GM10266 (cell line): ENCODE measurements at regions not wholly inside any gene's neighbourhood (a gene's known extent, or its start where the extent isn't known, plus 50 kb on each side); places are given as distances from the start of the nearest gene placed in this dataset.

Experiments used
- DNase-seq: peaks from one replicate; pipeline ENCODE4 v3.0.0; 2012; ENCODE audit errors: extremely low spot score
- TF ChIP-seq, protein P1 (sequence below): IDR thresholded peaks from 2 replicates; pipeline ENCODE4 v1.5.1; 2012; ENCODE audit warnings: mild to moderate bottlenecking, low read depth; ENCODE audit not compliant: control insufficient read depth, insufficient read depth; ENCODE audit errors: missing control alignments

DNA sequence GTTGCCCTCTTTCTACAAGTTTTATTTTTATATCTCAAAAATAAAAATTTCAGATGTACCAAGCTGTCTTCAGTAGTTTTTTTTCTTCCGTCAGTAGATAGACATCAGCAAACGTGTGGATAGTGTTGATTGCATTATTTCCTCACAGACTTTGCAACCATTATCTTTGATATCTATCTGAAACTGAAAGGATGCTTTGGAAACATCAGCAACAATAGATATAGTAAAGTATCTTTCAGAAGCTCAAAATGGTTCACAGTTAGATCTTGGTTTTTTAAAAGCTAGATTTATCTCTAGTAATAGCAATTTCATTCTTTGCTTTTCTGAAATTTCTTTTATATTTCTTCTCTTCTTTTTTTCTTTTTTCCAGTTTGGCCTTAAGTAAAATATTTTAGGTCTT, 246.9 kb upstream of the PCDH7 start:
- no peak for DNase-seq
- TF ChIP-seq, protein P1, sequence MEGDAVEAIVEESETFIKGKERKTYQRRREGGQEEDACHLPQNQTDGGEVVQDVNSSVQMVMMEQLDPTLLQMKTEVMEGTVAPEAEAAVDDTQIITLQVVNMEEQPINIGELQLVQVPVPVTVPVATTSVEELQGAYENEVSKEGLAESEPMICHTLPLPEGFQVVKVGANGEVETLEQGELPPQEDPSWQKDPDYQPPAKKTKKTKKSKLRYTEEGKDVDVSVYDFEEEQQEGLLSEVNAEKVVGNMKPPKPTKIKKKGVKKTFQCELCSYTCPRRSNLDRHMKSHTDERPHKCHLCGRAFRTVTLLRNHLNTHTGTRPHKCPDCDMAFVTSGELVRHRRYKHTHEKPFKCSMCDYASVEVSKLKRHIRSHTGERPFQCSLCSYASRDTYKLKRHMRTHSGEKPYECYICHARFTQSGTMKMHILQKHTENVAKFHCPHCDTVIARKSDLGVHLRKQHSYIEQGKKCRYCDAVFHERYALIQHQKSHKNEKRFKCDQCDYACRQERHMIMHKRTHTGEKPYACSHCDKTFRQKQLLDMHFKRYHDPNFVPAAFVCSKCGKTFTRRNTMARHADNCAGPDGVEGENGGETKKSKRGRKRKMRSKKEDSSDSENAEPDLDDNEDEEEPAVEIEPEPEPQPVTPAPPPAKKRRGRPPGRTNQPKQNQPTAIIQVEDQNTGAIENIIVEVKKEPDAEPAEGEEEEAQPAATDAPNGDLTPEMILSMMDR: no peak

DNA sequence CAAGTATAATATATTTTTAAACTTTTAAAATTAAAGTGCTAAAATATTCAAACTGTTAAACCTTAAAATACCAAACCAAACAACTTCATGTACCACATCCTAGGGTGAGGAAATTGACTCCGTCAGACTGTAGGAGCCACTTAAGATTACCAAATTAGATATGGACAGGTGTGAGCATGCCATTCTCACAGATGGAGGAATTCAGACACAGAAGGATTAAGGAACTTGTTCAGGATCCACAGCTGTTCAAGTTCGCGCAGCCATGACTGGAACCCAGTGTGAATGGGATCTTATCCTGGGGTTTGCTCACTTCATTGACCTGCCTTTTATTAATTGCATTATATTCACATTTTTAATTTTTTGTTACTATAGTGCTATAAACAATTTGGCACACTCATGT, 224.9 kb upstream of the PCDH7 start:
- TF ChIP-seq, protein P1: no peak
- DNase-seq: no peak

DNA sequence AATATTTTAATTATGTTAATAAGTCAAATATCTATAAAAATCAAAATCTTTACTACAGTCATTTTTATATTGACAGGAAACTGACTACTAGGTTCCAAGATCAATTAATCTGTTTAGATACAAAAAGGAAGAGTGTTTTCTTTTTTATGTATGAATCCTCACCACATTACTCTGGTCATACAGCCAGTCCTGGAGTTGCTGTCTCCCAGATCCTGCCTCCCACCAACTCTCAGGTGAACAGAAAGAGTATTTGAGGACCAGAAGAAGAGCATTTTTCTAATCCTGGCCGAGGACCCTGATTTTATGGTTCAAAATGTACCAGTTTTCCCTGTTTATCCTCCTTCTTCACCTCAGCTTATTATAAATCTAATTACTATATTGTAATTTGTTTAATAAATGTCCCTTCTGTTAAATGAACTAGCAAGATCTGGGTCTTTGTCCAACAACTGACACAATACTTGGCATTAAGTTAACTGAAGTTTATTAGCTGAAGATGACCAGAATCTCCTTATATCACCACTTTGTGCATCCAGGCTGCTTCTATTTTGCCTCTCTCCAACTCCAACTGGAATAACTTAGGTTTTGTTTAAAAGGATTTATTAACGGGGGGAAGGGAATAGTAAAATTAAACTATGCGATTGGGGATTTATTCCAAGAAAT, 224.4 kb upstream of the PCDH7 start:
- DNase-seq: no peak
- TF ChIP-seq, protein P1: no peak

DNA sequence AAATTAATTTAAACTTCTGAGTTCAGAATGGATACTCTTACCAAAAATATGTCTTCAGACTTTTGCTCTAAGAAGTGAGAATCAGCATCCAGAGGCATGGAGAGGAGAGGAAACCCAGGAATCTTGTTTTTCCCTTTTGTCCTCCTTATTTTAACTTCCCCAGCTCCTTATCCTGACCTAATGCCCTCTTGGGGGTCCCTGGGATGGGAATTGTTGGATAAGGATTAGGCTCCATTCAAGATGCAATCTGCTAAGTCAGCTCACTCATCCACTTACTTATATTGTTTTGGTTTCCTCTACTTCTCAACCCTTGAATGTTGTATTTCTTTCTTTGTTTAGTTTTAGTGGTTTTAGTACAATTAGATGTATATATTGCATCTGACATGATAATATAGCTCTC, 208.4 kb upstream of the PCDH7 start:
- TF ChIP-seq, protein P1: no peak
- DNase-seq: no peak

DNA sequence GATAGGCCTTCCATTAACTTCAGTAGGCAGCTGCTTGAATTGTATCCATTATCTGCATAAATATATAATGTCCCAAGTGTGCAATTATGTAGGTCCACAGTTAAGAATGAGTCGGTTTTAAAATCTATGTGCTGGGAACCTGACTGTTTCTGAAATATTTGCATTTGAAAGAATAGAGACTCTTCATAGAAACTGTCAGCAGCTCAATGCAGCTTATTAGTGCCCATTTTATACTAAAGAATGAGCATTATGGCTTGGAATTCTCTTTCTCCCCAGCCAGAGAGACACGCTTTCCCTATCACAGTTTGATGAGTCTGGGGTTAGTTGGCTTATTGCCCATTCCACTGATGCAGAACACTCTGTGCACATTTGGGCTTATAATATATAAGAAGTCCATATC, 202.0 kb upstream of the PCDH7 start:
- TF ChIP-seq, protein P1: no peak
- DNase-seq: no peak

DNA sequence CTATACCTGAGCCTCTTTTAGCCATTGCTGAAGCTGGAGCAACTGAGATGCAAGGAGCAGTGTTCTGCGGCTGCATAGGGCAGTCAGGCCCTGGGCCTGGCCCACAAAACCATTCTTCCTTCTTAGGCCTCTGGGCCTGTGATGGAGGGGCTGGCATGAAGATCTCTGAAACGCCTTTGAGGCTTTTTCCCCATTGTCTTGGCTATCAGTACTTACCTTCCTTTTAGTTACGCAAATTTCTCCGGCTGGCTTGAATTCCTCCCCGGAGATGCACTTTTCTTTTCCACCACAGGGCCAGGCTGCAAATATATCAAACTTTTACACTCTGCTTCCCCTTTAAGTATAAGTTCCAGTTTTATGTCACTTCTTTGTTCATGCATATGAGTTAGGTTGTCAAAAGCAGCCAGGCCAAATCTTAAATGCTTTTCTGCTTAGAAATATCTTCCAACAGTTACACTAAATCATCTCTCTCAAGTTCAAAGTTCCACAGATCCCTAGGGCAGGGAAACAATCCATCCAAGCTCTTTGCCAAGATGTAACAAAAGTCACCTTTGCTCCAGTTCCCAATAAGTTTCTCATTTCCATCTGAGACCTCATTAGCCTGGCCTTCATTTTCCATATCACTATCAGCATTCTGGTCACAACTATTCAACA, 194.4 kb upstream of the PCDH7 start:
- TF ChIP-seq, protein P1: no peak
- no peak for DNase-seq

DNA sequence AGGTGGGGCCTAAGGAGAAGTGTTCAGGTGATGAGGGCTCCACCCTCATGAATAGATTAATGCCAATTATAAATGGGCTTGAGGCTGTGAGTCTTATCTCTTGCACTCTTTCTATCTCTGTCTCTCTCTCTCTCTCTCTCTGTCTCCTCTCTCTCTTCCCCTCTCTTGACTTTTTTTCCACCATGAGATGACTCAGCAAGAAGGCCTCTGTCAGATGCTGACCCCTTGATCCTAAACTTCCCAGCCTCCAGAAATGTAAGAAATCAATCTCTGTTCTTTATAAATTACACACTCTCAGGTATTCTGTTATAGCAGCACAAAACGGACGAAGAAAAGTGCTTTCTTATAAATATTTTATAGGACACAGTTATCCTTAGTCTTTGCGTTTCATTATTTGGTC, 184.9 kb upstream of the PCDH7 start:
- no peak for DNase-seq
- TF ChIP-seq, protein P1: no peak
